ENCODE measurements at regions not wholly inside any gene's neighbourhood (a gene's known extent, or its start where the extent isn't known, plus 50 kb on each side); places are given as distances from the start of the nearest gene placed in this dataset.

DNA sequence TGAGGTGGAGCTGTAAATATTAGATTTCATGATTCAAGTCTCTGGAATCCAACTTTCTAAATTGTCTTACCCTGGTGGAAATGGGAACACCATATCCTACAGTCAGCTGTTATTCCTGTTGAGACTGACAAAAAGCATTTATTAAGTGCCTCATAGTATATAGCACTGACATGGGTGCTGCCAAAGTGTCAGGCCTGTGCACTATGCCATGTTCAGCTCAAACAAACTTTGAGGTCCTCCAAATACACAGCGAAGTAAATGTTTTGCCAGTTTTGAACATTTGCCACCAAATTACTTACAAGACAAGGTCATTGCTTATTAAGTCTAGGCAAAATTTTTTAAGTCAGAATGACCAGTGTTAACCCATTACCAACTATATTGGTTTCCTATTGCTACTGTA, 162.9 kb upstream of the SLC25A13 start:
- DNase-seq (ENCODE audit: low read depth in 2 of 2): no peak

DNA sequence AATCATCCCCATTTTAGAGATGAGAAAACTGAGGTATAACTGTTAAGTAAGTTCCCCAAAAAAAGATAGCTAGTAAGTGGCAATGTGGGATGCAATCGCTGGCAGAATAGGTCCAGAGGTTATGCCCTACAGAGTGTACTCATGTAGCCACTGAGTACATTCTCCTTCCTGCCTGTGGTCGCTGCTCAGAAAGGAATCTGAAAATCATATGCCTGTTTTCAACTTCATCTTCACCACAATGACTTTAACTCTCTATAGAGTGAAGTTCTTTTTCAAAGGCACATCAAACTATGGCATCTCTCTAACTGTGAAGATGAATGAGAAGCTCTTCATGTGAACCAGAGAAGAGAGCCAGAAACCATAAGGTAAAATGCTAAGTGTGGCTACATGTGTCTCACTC, 162.2 kb upstream of the SLC25A13 start:
- DNase-seq (ENCODE audit: low read depth in 2 of 2): no peak

DNA sequence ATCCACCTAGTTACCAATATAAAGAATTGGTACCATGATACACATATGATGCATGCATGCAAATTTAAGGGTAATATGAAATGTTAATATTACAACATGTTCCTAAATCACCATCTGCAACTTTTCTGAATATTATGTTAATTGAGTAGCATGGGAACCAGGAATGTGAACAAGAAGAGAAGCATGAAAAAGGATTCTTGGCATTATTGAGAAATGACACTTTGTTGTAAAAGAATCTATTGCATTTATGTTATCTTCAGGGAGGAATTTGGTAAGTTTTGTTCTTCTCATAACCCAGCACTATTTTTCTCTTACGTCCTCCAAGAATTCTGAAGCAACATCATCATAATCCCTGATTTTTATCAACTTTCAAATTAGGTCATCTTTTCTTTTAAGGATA, 159.9 kb upstream of the SLC25A13 start:
- DNase-seq (ENCODE audit: low read depth in 2 of 2): no peak

DNA sequence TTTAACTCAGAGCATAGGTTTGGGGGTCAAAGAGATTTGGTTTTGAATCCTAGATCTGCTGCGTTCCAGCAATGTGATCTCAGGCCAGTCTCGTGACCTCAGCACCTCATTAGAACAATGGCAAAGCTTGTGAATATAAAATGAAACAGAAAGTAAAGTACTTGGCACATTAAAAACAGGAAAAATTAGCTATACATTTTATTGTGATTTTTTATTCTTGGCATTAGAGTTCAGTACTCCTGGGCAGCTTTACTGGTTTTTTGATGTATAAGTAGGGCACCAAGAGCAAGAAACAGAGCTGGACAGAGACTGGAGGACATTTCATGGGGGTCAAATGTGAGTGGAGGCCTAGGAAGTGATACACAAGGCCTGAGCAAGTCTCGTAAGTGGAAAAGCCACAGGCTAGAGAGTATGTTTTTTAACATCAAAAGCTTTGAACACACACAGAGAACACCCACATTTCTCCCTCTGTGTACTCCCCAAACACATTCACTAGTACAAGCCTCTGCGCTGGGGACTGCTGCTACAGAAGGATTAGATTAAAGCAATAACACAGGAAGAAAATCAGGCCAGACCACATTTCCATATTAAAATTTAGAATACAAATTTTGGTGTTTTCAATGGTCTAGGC, 157.2 kb upstream of the SLC25A13 start:
- DNase-seq (ENCODE audit: low read depth in 2 of 2): no peak

GRCh38 chr7:96471606-96472005, 149.7 kb upstream of the SLC25A13 start:
- DNase-seq (ENCODE audit: low read depth in 2 of 2): no peak

- no peak for DNase-seq (ENCODE audit: low read depth in 2 of 2)
Measured at GRCh38 chr7:96452146-96452545, 130.2 kb upstream of the SLC25A13 start.

GRCh38 chr7:96449094-96449493, 127.2 kb upstream of the SLC25A13 start:
- no peak for DNase-seq (ENCODE audit: low read depth in 2 of 2)

GRCh38 chr7:96447109-96447645, 125.3 kb upstream of the SLC25A13 start:
- no peak for DNase-seq (ENCODE audit: low read depth in 2 of 2)

GRCh38 chr7:96441436-96442084, 119.7 kb upstream of the SLC25A13 start:
- DNase-seq (ENCODE audit: low read depth in 2 of 2): no peak

- DNase-seq (ENCODE audit: low read depth in 2 of 2): no peak
Measured at GRCh38 chr7:96440328-96440727, 118.4 kb upstream of the SLC25A13 start.

DNA sequence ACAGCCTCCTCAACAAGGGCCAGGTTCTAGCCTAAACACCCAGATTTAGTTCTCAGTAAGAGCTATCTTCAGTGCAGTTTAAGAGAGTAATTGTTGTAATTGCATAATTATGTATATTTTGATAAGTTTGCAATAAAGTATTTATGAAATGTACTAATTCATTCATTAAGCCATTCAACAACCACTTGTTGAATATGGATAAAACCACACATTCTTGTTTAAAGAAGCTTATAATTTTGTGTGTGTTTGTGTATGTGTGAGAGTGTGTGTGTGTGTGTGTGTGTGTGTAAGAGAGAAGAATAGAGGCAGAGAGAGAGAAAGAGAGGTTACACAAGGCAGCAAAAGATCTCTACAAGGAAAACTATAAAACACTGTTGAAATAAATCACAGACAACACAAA, 115.0 kb upstream of the SLC25A13 start:
- DNase-seq (ENCODE audit: low read depth in 2 of 2): no peak

DNA sequence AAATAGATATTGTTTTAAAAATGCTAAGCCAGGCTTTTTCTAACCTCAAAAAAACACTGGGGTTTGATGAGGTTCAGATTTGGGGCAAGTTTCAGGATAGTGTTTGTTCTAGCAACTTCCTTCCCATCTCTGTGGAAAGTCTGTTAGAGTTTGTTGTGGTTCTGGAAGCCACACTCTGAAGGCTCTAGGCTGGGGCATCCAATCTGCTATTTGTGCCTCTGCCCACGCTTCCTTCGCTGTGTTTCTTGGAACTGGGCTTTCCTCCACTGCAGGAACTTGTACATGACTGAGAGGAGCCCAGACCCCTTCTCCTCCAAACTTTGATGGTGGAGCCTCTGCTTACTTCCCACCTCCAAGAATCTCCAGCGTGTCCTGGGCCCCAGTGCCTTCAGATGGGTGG, 108.5 kb upstream of the SLC25A13 start:
- no peak for DNase-seq (ENCODE audit: low read depth in 2 of 2)

- no peak for DNase-seq (ENCODE audit: low read depth in 2 of 2)
Measured at GRCh38 chr7:96427143-96427542, 105.2 kb upstream of the SLC25A13 start.

GRCh38 chr7:96426685-96427084, 104.8 kb upstream of the SLC25A13 start:
- DNase-seq (ENCODE audit: low read depth in 2 of 2): no peak

- no peak for DNase-seq (ENCODE audit: low read depth in 2 of 2)
Measured at GRCh38 chr7:96426027-96426426, 104.1 kb upstream of the SLC25A13 start.

- DNase-seq (ENCODE audit: low read depth in 2 of 2): no peak
Measured at GRCh38 chr7:96424411-96424810, 102.5 kb upstream of the SLC25A13 start.

- DNase-seq (ENCODE audit: low read depth in 2 of 2): no peak
Measured at GRCh38 chr7:96422388-96422787, 100.5 kb upstream of the SLC25A13 start.

- DNase-seq (ENCODE audit: low read depth in 2 of 2): no peak
Measured at GRCh38 chr7:96418581-96418980, 96.7 kb upstream of the SLC25A13 start.

GRCh38 chr7:96417784-96418183, 95.9 kb upstream of the SLC25A13 start:
- DNase-seq (ENCODE audit: low read depth in 2 of 2): no peak

DNA sequence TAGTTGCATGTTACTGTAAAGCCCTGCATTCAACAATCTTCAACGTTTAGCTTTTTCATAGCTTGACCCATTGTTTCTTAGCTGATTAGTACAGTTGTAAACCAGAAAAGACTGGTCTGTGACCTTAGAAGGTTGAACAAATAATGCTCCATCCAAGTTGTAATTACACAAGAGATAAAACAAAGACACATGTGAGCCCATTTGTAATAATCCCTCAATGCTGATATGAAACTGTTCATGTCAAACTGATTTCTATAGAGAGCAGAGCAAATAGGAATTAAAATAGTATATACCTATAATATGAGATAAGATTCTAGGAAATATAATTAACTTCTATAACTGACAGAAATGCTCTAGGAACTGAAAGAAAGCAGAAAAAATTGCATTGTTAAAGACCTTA, 94.7 kb upstream of the SLC25A13 start:
- no peak for DNase-seq (ENCODE audit: low read depth in 2 of 2)

DNA sequence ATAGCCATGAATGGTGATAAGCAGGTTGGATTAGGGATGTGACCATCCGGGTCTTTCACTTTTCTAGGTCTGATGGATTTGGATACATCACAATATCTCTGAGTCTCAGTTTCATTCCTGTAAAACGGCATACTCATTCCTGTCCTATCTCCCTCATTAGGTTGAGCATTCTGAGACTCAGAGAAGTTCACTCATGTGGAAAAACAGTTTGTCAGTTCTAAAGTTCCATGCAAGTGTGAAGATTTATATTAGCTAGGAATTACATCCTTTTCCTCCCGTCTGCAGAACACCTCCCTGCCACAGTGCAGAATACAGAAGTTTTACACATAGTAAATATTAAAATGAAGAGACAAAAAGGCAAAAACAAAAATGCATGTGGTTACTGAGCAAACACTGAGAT, 94.2 kb upstream of the SLC25A13 start:
- no peak for DNase-seq (ENCODE audit: low read depth in 2 of 2)

GRCh38 chr7:96415293-96415940, 93.5 kb upstream of the SLC25A13 start:
- no peak for DNase-seq (ENCODE audit: low read depth in 2 of 2)

- DNase-seq (ENCODE audit: low read depth in 2 of 2): peak in 1 of 2 experiments; percentile 7
Measured at GRCh38 chr7:96414931-96415292, 93.0 kb upstream of the SLC25A13 start.

Measured in fibroblast of skin of left quadriceps (primary cell).